GM12891 (cell line): ENCODE measurements at regions not wholly inside any gene's neighbourhood (a gene's known extent, or its start where the extent isn't known, plus 50 kb on each side); places are given as distances from the start of the nearest gene placed in this dataset.

Experiments
- POLR2A ChIP-seq: IDR thresholded peaks from 2 replicates; pipeline ENCODE4 v1.6.1; 2011; ENCODE audit warnings: low read depth, low read length, control low read depth
- POLR2AphosphoS5 ChIP-seq: IDR thresholded peaks from 2 replicates; pipeline ENCODE4 v1.6.1; 2011; ENCODE audit warnings: low read depth, low read length, control low read depth

GRCh38 chr10:126851414-126852108 is 53.7 kb upstream of the DOCK1 start:
- TF ChIP-seq POLR2A (no peak), POLR2AphosphoS5 (no peak)
